C4-2B (cell line): ENCODE measurements at regions not wholly inside any gene's neighbourhood (a gene's known extent, or its start where the extent isn't known, plus 50 kb on each side); places are given as distances from the start of the nearest gene placed in this dataset.

Experiments used
- H3K27ac ChIP-seq: fragments of 450-650 bp; 2 replicates; pipeline ENCODE4 v1.5.1; 2017
- CTCF ChIP-seq: fragments of 450-650 bp; conservative IDR thresholded peaks from 2 replicates; pipeline ENCODE4 v1.5.1; 2017; ENCODE audit warnings: mild to moderate bottlenecking
- ZFX ChIP-seq: fragments of 450-650 bp; IDR thresholded peaks from 2 replicates; pipeline ENCODE4 v1.6.1; 2017

GRCh38 chr3:164537485-164537884 is 540.8 kb downstream of the SI start:
- TF ChIP-seq ZFX (no peak), CTCF (no peak)
- H3K27ac ChIP-seq, result no peak overlapping the region

GRCh38 chr3:164533275-164533674 is 545.0 kb downstream of the SI start:
- no peak overlapping the region for H3K27ac ChIP-seq
- TF ChIP-seq CTCF (no peak), ZFX (no peak)

GRCh38 chr3:164526250-164526649 is 552.0 kb downstream of the SI start:
- no peak overlapping the region for H3K27ac ChIP-seq
- no peak for TF ChIP-seq CTCF
- no peak for TF ChIP-seq ZFX

- TF ChIP-seq CTCF (no peak), ZFX (no peak)
These were observed 554.1 kb downstream of the SI start for GRCh38 chr3:164524201-164524600.

GRCh38 chr3:164522073-164522763 is 556.1 kb downstream of the SI start:
- H3K27ac ChIP-seq, result no peak overlapping the region
- no peak for TF ChIP-seq CTCF

More at GRCh38 chr3:164524201-164524600, 554.1 kb downstream of the SI start:
- no peak overlapping the region for H3K27ac ChIP-seq

- no peak overlapping the region for H3K27ac ChIP-seq
- TF ChIP-seq ZFX (no peak), CTCF (no peak)
These were observed 556.7 kb downstream of the SI start for GRCh38 chr3:164521644-164522043.

GRCh38 chr3:164521139-164521538 is 557.2 kb downstream of the SI start:
- H3K27ac ChIP-seq, result no peak overlapping the region
- TF ChIP-seq ZFX (no peak), CTCF (no peak)
